GM18511 (cell line): ENCODE measurements at regions not wholly inside any gene's neighbourhood (a gene's known extent, or its start where the extent isn't known, plus 50 kb on each side); places are given as distances from the start of the nearest gene placed in this dataset.

Experiments used
- ATAC-seq: cut with Tn5 transposase; IDR thresholded peaks from one replicate; pipeline ENCODE4 v1.9.1; 2021; ENCODE audit warnings: mild to moderate bottlenecking, moderate library complexity; ENCODE audit not compliant: unreplicated experiment

DNA sequence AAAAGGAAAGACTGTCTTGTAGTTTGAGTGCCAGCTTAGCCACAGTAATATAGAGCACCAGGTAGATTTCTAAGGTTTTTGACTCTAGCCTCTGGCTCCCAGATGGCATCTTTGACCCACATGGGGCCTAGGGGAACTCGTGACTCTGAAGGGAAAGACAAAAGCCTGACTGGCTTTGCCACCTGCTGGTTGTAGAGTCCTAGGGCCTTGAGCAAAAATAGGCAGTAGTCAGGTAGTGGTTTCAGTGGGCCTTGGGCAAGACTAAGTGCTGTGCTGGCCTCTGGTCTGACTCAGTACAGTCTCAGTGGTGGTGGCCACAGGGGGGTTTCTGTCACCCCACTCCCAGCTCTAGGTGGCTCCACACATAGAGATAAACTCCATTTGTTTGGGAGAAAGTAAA, 349.4 kb downstream of the FAM181B start:
- ATAC-seq: no peak

DNA sequence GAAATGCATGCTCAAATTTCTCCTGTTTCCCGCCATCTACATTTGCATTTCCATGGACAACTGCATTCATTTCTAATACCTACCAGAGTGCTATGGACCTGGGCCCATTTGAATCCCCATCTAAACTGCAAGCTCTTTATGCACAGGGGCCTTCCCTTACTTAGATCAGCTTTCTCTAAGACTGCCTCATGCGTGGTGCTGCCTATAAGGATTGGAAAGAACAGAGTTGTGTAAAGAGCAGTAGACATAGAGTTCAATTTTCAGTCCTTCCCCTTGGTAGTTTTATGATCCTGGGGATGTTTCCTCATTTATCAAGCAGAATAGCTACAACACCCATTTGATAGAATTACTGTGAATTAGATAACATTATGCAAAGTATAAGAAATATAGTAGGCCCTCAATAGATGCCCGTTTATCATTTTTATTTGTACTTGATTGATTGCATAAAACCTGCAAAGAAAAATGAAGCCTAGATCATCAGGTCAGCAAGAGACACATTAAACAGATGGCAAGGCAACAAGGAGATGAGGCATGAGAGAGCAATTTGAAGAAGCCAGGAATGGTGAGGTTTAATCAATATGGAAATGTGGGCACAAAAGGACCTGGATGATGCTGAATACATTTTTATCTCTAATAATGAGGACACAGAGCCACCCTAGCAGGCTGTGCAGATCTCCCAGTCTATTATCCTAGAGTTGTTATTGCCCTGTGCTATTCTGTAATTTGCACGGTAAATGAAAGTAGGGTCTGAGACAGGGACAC, 359.7 kb downstream of the FAM181B start:
- ATAC-seq: no peak

DNA sequence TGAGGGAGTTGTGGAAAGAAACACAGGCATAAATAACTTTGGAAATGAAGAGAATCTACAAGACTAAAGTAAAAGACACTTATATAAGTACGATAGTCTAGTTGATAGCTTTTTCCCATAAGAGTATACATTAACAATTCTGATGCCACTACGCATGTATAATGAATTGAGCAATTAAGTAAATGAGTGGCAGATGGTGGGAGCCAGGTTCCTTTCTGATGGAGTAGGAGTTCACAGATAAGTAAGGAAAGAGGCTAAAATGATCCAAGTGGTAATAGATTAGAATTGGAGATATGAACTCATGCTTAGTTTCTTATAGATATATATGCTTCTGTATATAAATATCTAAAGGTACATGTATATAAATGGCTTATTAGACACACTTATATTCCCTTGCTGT, 368.3 kb downstream of the FAM181B start:
- no peak for ATAC-seq

- ATAC-seq: no peak
Observed at GRCh38 chr11:82356316-82356715, 377.3 kb downstream of the FAM181B start.

- no peak for ATAC-seq
Observed at GRCh38 chr11:82355313-82355823, 378.3 kb downstream of the FAM181B start.

DNA sequence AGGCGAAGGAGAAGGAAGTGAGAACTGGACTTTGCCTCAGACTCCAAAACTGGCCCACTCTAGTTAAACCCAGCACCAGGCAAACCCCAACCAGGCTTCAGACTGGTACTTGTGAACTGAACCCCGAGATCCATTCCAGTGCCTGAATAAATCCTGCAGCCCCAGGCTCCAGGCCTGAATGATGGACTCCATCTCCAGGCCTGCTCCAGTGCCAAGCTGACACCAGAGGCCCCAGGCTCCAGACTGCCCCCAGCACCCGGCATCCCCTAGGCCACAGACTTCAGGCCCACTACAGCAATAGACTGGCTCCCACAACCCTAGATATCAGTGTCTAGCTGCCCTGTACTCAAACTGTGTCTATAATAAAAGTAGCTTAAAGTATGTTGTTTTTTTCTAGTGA, 406.8 kb downstream of the FAM181B start:
- no peak for ATAC-seq

DNA sequence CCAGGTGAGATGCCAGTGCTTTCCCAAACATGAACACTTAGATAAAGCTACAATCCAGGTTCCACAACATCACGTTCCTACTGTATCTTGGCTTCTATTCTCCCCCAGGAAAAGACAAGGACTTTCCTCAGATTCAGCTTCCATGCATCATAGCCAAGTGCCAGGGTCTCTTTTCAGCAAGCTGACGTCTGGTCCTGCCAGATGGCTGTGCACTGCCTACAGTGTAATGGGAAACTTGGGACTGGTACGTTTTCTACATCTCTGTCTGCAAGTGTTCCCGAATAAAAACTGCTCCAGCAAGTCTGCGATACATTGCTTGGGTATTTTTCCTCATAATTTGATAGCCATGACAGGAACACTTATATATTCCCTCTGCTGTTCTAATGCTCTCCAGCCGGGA, 412.5 kb downstream of the FAM181B start:
- no peak for ATAC-seq

- no peak for ATAC-seq
Observed at GRCh38 chr11:82315093-82315492, 418.6 kb downstream of the FAM181B start.

DNA sequence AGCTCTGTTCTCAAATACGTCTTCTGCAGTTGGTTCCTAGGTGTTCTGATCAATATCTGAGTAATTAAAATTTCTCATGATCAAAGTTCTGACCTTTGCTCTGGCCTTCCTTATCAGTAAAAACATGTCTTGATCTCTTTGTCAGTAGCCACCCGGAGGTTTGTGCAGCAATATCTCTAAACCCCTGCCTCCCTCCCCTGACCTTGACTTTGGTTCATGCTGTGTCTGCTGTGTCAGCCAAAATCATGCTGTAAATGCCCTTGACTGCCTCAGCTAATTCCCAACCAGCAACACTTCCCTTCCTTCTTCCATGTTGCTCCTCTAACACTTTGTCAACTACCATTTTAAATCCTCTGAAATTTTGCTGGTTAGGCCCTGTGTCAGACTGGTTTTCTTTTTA, 424.7 kb downstream of the FAM181B start:
- ATAC-seq: no peak

DNA sequence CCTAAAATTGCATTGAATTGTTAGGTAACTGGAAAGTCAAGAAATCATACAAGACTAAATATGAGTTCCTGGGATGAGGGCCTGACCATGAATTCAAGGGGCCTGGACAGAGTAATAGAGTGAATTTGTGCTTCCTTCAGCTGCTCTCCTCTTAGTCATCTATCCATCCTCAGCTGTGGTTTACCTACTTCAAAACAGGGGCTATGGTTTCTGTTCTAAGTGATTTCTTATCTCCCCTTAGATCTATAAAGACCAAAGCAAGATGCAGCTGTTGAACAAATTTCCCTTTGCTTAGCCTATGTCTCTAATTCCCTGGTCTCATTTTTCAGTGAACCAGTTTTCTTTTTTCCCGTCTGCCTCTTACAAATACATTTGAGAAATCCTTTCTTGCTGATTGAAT, 428.5 kb downstream of the FAM181B start:
- no peak for ATAC-seq

DNA sequence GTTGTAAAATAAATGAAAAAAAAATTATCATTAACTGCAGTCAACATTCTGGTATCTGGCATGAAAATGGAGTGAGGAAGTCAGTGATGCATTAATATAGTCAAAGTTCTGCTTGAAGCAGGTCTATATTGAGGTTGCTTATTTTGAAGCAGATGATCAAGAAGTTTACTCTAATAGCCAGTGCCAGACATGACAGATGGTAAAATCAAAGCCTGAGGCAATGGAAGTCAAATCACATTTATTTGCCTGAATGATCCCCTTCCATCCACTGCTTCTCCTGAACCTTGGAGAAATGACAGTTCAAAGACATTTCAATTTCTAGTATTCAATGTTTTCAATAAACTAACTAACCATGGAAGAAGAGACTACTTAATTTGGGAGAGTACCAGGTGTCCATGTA, 430.0 kb downstream of the FAM181B start:
- ATAC-seq: no peak

GRCh38 chr11:82288471-82288870, 445.2 kb downstream of the FAM181B start:
- ATAC-seq: no peak

- ATAC-seq: no peak
Observed at GRCh38 chr11:82270870-82271269, 462.8 kb downstream of the FAM181B start.

- no peak for ATAC-seq
Observed at GRCh38 chr11:82268627-82269026, 465.0 kb downstream of the FAM181B start.

- ATAC-seq: no peak
Observed at GRCh38 chr11:82267186-82267585, 466.5 kb downstream of the FAM181B start.

DNA sequence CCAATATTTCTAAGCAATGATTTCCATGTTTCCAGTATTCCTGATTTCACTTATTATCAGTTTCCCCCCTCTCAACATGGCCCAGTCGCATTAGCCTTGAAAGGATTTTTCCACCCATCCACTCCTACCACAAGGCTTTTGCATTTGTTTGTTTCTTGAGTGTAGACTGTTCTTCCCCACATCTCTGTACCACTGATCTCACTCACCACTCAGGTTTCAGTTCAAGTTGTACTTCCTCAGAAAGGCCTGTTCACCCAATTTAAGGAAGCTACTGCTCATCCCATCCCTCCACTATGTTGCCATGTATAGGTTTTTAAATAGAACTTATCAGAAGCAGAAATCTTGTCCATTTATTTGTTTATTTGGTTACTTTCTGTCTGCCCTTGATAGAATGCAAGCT, 472.3 kb downstream of the FAM181B start:
- ATAC-seq: no peak

GRCh38 chr11:82250047-82250446, 483.6 kb downstream of the FAM181B start:
- no peak for ATAC-seq

- no peak for ATAC-seq
Observed at GRCh38 chr11:82246926-82247325, 486.7 kb downstream of the FAM181B start.

GRCh38 chr11:82239498-82239897, 494.2 kb downstream of the FAM181B start:
- ATAC-seq: no peak

DNA sequence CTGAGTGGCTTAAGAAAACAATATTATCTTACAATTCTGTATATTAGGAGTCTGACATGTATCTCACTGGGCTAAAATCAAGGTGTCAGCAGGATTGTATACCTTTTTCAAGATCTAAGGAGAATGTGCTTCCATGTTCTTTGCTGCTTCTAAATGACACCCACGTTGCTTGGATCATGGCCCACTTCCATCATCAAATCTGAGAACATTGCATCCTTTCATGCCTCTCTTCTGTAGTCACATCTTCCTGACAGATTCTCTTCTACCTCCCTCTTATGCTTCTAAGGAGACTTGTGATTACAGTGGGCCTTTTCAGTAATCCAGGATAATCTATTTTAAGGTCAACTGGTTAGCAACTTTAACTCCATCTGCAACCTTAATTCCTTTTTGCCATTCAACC, 499.4 kb downstream of the FAM181B start:
- ATAC-seq: no peak

DNA sequence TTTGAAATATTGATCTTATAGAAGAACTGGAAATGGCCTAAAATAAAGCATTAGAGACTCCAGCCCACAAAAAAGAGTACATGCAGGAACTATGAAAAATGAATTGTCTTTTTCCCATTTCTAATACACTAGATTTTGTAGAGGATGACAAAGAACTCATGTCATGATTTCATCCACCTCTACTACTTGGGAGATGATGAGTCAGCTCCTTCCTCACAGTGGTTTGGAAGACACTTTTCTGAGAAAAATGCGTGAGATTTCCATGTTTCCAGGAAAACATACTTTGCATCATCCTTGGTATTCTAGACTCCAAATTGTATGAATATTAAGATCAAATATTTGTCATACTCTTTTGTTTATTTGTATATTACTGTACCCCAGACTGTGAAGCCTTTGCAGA, 500.5 kb downstream of the FAM181B start:
- ATAC-seq: no peak

DNA sequence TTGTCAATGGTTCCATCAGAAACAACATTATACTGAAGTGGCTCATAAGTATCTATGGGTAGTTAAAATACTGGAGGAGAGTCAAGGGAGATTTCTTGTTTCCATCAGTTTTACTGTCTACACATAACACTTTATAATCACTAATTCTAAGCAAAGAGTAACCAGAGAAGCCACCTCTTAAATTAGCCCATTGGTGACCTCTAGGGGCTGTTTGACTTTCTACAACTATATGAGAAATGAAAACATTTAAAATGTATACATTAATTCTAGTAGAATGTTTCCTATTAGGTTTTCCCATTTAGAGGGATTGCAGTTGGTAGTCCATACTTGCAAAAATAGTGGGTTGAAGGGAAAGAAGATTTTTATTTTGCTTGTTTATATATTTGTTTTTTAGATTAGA, 504.3 kb downstream of the FAM181B start:
- ATAC-seq: peak; percentile 77

GRCh38 chr11:82225930-82226329, 507.7 kb downstream of the FAM181B start:
- no peak for ATAC-seq
